HCT116 (cell line): ENCODE measurements at regions not wholly inside any gene's neighbourhood (a gene's known extent, or its start where the extent isn't known, plus 50 kb on each side); places are given as distances from the start of the nearest gene placed in this dataset.

ENCODE experiments used
- ATAC-seq: fragments of 200-7000 bp; cut with Tn5 transposase; 2 replicates; pipeline ENCODE4 v1.9.1; 2020; ENCODE audit warnings: mild to moderate bottlenecking, moderate library complexity
- BruUV-seq: library from RNA; stranded (reverse); fragments of 400-500 nt; replicated peaks from 2 replicates; lab custom pipeline; 2021; lab: Mats Ljungman, UMichigan
- CTCF ChIA-PET: fragments of 300-600 bp; sonication (Branson Sonifier 250); formaldehyde crosslinking; loops from one replicate; lab custom pipeline; 2021; ENCODE audit warnings: antibody characterized with exemption; lab: Charles Lee
- POLR2A ChIA-PET: fragments of 300-600, 350-600 bp; sonication (Branson Sonifier 250); formaldehyde crosslinking; loops from one replicate; lab custom pipeline; 2021; ENCODE audit warnings: antibody characterized with exemption; lab: Charles Lee
- RAD21 ChIA-PET, 2 experiments: fragments of 300-600 bp; sonication (Branson Sonifier 250); formaldehyde crosslinking; loops; one replicate each; lab custom pipeline; 2023; ENCODE audit warnings: low total read pairs in 2 of 2; ENCODE audit not compliant: uncharacterized antibody in 2 of 2, unreplicated experiment in 2 of 2, low non-redundant PET in 1 of 2; lab: Charles Lee
- DNase-seq: peaks from one replicate; pipeline ENCODE4 v3.0.0-alpha.2; 2010; ENCODE audit warnings: low read depth, low spot score
- H2AFZ ChIP-seq: fragments of 200-600 bp; shearing (Covaris generic), sonication (generic); 2 replicates; pipeline ENCODE4 v1.6.1; 2017; ENCODE audit warnings: low read depth, mixed run types, mixed read lengths, antibody characterized with exemption, low read length; ENCODE audit not compliant: poor library complexity, severe bottlenecking
- H3K27ac ChIP-seq: 2 replicates; pipeline ENCODE4 v1.5.1; 2012; ENCODE audit warnings: low read depth, low read length
- H3K27me3 ChIP-seq: fragments of 200-600 bp; sonication (generic); 2 replicates; pipeline ENCODE4 v1.6.1; 2016; ENCODE audit warnings: mixed run types, low read length, mixed read lengths; ENCODE audit not compliant: insufficient read depth
- H3K36me3 ChIP-seq, 2 experiments: fragments of 200-500 bp in 1 of 2; fragments of 200-600 bp in 1 of 2; sonication (Bioruptor generic) in 1 of 2; sonication (generic) in 1 of 2; 2 replicates each; pipeline versions ENCODE4 v1.5.1 to v1.6.1; 2014 to 2016; ENCODE audit warnings: low read length in 2 of 2, inconsistent platforms in 1 of 2, mixed read lengths in 1 of 2, mixed run types in 1 of 2; ENCODE audit not compliant: insufficient read depth in 2 of 2, control insufficient read depth in 1 of 2
- H3K4me1 ChIP-seq, 2 experiments: fragments of 200-600 bp in 1 of 2; sonication (generic) in 1 of 2; 2 replicates each; pipeline versions ENCODE4 v1.5.1 to v1.6.1; 2012 to 2017; ENCODE audit warnings: low read length in 2 of 2, inconsistent platforms in 1 of 2, mild to moderate bottlenecking in 1 of 2, mixed read lengths in 1 of 2, mixed run types in 1 of 2, moderate library complexity in 1 of 2; ENCODE audit not compliant: insufficient read depth in 2 of 2, control insufficient read depth in 1 of 2
- H3K4me2 ChIP-seq: fragments of 200-600 bp; sonication (generic); 2 replicates; pipeline ENCODE4 v1.6.1; 2017; ENCODE audit warnings: mixed run types, low read length, mixed read lengths
- H3K4me3 ChIP-seq, 2 experiments: fragments of 200-600 bp in 1 of 2; sonication (generic) in 1 of 2; replicated peaks in 1 of 2; 2 replicates each; pipeline ENCODE4 v1.5.1; 2011 to 2016; ENCODE audit warnings: low read length in 2 of 2, control low read depth in 1 of 2, low read depth in 1 of 2, mild to moderate bottlenecking in 1 of 2, mixed read lengths in 1 of 2, mixed run types in 1 of 2
- H3K79me2 ChIP-seq: fragments of 200-600 bp; sonication (generic); 2 replicates; pipeline ENCODE4 v1.6.1; 2017; ENCODE audit warnings: mild to moderate bottlenecking, mixed run types, low read length, moderate library complexity, mixed read lengths; ENCODE audit not compliant: insufficient read depth
- H3K9ac ChIP-seq: fragments of 200-600 bp; sonication (generic); 2 replicates; pipeline ENCODE4 v1.6.1; 2016; ENCODE audit warnings: low read length, mixed read lengths
- H3K9me2 ChIP-seq: fragments of 200-600 bp; sonication (generic), shearing (Covaris generic); 2 replicates; pipeline ENCODE4 v1.6.1; 2017; ENCODE audit warnings: mixed run types, mild to moderate bottlenecking, moderate library complexity; ENCODE audit not compliant: insufficient read depth
- H3K9me3 ChIP-seq, 2 experiments: fragments of 200-500 bp in 1 of 2; fragments of 200-600 bp in 1 of 2; sonication (Bioruptor generic) in 1 of 2; sonication (generic) in 1 of 2; 2 replicates each; pipeline ENCODE4 v1.6.1; 2014 to 2017; ENCODE audit warnings: low read length in 2 of 2, mixed read lengths in 2 of 2, inconsistent platforms in 1 of 2, low read depth in 1 of 2, mild to moderate bottlenecking in 1 of 2, mixed run types in 1 of 2, moderate library complexity in 1 of 2; ENCODE audit not compliant: control insufficient read depth in 1 of 2, insufficient read depth in 1 of 2
- H4K20me1 ChIP-seq: fragments of 200-600 bp; sonication (generic), shearing (Covaris generic); 2 replicates; pipeline ENCODE4 v1.6.1; 2017; ENCODE audit warnings: mixed run types, mild to moderate bottlenecking, moderate library complexity; ENCODE audit not compliant: insufficient read depth
- ATF3 ChIP-seq: IDR thresholded peaks from 2 replicates; pipeline ENCODE4 v1.6.1; 2012
- EZH2 ChIP-seq: fragments of 200-600 bp; sonication (generic); IDR thresholded peaks from 2 replicates; pipeline ENCODE4 v1.6.1; 2017; ENCODE audit warnings: antibody characterized with exemption, mixed run types
- EZH2phosphoT487 ChIP-seq: fragments of 200-600 bp; IDR thresholded peaks from 2 replicates; pipeline ENCODE4 v1.6.1; 2018; ENCODE audit warnings: antibody characterized with exemption, borderline replicate concordance
- FOSL1 ChIP-seq: IDR thresholded peaks from 2 replicates; pipeline ENCODE4 v1.6.1; 2012; ENCODE audit warnings: low read depth
- POLR2A ChIP-seq: IDR thresholded peaks from 2 replicates; pipeline ENCODE4 v1.7.0; 2011; ENCODE audit warnings: borderline replicate concordance; ENCODE audit not compliant: insufficient read depth, insufficient read length; ENCODE audit errors: extremely low read depth
- POLR2AphosphoS5 ChIP-seq: IDR thresholded peaks from 2 replicates; pipeline ENCODE4 v1.6.1; 2011; ENCODE audit warnings: mild to moderate bottlenecking, low read depth, low read length, moderate library complexity
- RAD21 ChIP-seq: IDR thresholded peaks from 2 replicates; pipeline ENCODE4 v1.6.1; 2012; ENCODE audit warnings: low read depth, mild to moderate bottlenecking
- REST ChIP-seq: IDR thresholded peaks from 2 replicates; pipeline ENCODE4 v1.6.1; 2012; ENCODE audit warnings: low read depth
- SIN3A ChIP-seq: IDR thresholded peaks from 2 replicates; pipeline ENCODE4 v1.6.1; 2012; ENCODE audit warnings: low read depth
- SP1 ChIP-seq: IDR thresholded peaks from 2 replicates; pipeline ENCODE4 v1.6.1; 2012; ENCODE audit warnings: low read depth
- SRF ChIP-seq: IDR thresholded peaks from 2 replicates; pipeline ENCODE4 v1.6.1; 2012; ENCODE audit warnings: low read depth
- YY1 ChIP-seq: IDR thresholded peaks from 2 replicates; pipeline ENCODE4 v1.6.1; 2011; ENCODE audit warnings: low read length, low read depth, moderate library complexity, mild to moderate bottlenecking; ENCODE audit not compliant: insufficient replicate concordance; ENCODE audit errors: extremely low read depth
- ZFX ChIP-seq: fragments of 450-650 bp; IDR thresholded peaks from 2 replicates; pipeline ENCODE4 v1.6.1; 2017
- intact Hi-C: fragments of 100-400 bp; cut with micrococcal nuclease; formaldehyde crosslinking; loops from 2 replicates; pipeline ENCODE4 v1.10.0; 2022
- TF ChIP-seq, protein P1 (sequence below): IDR thresholded peaks from 2 replicates; pipeline ENCODE4 v1.6.1; 2012
- TF ChIP-seq, protein P2 (sequence below): IDR thresholded peaks from 2 replicates; pipeline ENCODE4 v1.6.1; 2011; ENCODE audit warnings: mild to moderate bottlenecking, low read length, moderate library complexity; ENCODE audit not compliant: insufficient replicate concordance; ENCODE audit errors: extremely low read depth

DNA sequence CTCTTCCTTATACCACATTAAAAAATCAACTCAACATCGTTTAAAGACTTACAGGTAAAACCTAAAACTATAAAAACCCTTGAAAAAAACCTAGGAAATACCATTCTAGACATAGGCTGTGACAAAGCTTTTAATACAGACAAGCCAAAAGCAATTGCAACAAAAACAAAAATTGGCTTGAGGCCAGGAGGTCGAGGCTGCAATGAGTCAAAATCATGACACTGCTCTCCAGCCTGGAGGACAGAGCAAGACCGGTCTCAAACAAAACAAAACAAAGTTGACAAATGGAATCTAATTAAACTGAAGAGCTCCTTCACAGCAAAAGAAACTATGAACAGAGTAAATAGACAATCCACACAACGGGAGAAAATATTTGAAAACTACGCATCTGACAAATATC is 1057.8 kb downstream of the FSCB start:
- RAD21 ChIA-PET = no interaction called here
- Histone ChIP-seq H3K36me3 (no peaks in the 10 kb centered on the region), H2AFZ (no peak overlapping the region), H3K9me2 (no peaks in the 10 kb centered on the region), H3K9me3 (peaks cover 0 to 5% of the 10 kb centered on the region in 2 experiments; a peak in 1 of 4 replicates), H3K27ac (no peak overlapping the region), H3K4me3 (no peak overlapping the region), H3K9ac (no peak overlapping the region), H3K79me2 (no peaks in the 10 kb centered on the region), H4K20me1 (no peaks in the 10 kb centered on the region), H3K27me3 (no peaks in the 10 kb centered on the region), H3K4me2 (no peak overlapping the region), H3K4me1 (no peaks in the 10 kb centered on the region)
- intact Hi-C loops = no loop called here
- TF ChIP-seq ZFX (no peak), ATF3 (no peak), POLR2AphosphoS5 (no peak), RAD21 (no peak), YY1 (no peak), EZH2phosphoT487 (no peak)
- TF ChIP-seq, protein P1, sequence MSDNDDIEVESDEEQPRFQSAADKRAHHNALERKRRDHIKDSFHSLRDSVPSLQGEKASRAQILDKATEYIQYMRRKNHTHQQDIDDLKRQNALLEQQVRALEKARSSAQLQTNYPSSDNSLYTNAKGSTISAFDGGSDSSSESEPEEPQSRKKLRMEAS = no peak
- TF ChIP-seq, protein P2, sequence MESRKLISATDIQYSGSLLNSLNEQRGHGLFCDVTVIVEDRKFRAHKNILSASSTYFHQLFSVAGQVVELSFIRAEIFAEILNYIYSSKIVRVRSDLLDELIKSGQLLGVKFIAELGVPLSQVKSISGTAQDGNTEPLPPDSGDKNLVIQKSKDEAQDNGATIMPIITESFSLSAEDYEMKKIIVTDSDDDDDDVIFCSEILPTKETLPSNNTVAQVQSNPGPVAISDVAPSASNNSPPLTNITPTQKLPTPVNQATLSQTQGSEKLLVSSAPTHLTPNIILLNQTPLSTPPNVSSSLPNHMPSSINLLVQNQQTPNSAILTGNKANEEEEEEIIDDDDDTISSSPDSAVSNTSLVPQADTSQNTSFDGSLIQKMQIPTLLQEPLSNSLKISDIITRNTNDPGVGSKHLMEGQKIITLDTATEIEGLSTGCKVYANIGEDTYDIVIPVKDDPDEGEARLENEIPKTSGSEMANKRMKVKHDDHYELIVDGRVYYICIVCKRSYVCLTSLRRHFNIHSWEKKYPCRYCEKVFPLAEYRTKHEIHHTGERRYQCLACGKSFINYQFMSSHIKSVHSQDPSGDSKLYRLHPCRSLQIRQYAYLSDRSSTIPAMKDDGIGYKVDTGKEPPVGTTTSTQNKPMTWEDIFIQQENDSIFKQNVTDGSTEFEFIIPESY = no peak
- CTCF ChIA-PET = no interaction called here
- DNase-seq (no peak), ATAC-seq (no peak)
- BruUV-seq = no TSS peak
- POLR2A ChIA-PET = no interaction called here

DNA sequence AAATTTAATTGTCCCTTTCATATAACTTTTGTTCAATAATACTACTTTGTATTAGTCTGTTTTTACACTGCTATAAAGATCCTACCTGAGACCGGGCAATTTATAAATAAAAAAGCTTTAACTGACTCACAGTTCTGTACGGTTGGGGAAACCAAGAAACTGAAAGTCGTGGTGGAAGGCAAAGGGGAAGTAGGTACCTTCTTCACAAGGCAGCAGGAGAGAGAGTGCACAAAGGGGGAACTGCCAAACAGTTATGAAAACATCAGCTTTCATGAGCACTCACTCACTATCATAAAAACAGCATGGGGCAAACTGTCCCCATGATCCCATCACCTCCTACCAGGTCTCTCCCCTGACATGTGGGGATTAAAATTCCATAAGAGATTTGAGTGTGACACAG is 1069.0 kb downstream of the FSCB start:
- no peaks in the 10 kb centered on the region for H3K27me3 ChIP-seq
- H3K27ac ChIP-seq = no peak overlapping the region
- BruUV-seq = no TSS peak
- no peaks in the 10 kb centered on the region for H3K9me3 ChIP-seq
- ChIA-PET RAD21 (no interaction called here), CTCF (no interaction called here), POLR2A (no interaction called here)
- no peaks in the 10 kb centered on the region for H3K36me3 ChIP-seq
- no peak overlapping the region for H3K4me3 ChIP-seq
- no peaks in the 10 kb centered on the region for H3K9me2 ChIP-seq
- H3K79me2 ChIP-seq = no peaks in the 10 kb centered on the region
- H3K9ac ChIP-seq = no peak overlapping the region
- DNase-seq (no peak), ATAC-seq (no peak)
- H4K20me1 ChIP-seq = no peaks in the 10 kb centered on the region
- H3K4me2 ChIP-seq = no peak overlapping the region
- no peaks in the 10 kb centered on the region for H3K4me1 ChIP-seq
- intact Hi-C loops = no loop called here
- H2AFZ ChIP-seq = no peak overlapping the region
- no peak for TF ChIP-seq REST
- TF ChIP-seq FOSL1 = no peak
- no peak for TF ChIP-seq ZFX
- TF ChIP-seq SP1 = no peak
- TF ChIP-seq POLR2A = no peak
- TF ChIP-seq ATF3 = no peak
- no peak for TF ChIP-seq SRF
- no peak for TF ChIP-seq EZH2
- TF ChIP-seq SIN3A = no peak
- TF ChIP-seq YY1 = no peak
